ENCODE measurements at regions not wholly inside any gene's neighbourhood (a gene's known extent, or its start where the extent isn't known, plus 50 kb on each side); places are given as distances from the start of the nearest gene placed in this dataset.

GRCh38 chr18:38961880-38962279 lies 1396.3 kb upstream of the CELF4 start:
- TF ChIP-seq CTCF (IDR thresholded peaks at IDR 0.05) (no peak), POLR2AphosphoS5 (IDR thresholded peaks at IDR 0.05) (no peak), POLR2A (IDR thresholded peaks at IDR 0.05) (no peak), EP300 (IDR thresholded peaks at IDR 0.05) (no peak)

Data from sigmoid colon (tissue), 4 donors.